Heart left ventricle (tissue), 13 donors: ENCODE measurements at regions not wholly inside any gene's neighbourhood (a gene's known extent, or its start where the extent isn't known, plus 50 kb on each side); places are given as distances from the start of the nearest gene placed in this dataset.

Experiments
- CTCF ChIP-seq, 12 donors: fragments of 200-600 bp; sonication (generic) in 4 of 12; IDR thresholded peaks; one replicate each; pipeline versions ENCODE4 v1.5.0 to v1.8.0; 2018 to 2022; ENCODE audit warnings: antibody characterized with exemption in 12 of 12, mild to moderate bottlenecking in 5 of 12
- POLR2A ChIP-seq, 2 donors: fragments of 450-650 bp; IDR thresholded peaks; one replicate each; pipeline ENCODE4 v1.6.1; 2017; ENCODE audit warnings: antibody characterized with exemption in 2 of 2, mild to moderate bottlenecking in 2 of 2, moderate library complexity in 2 of 2
- donor health status: ischemic (EF 13 %, LVEDD 7.1; RV severe dilation, severe dysfunction).
- donor health status: DM: no; HTN: yes; CAD: no.
- donor health status: DM: no; HTN: no; CAD: no.
- donor health status: ischemic (EF 25% LVEDD 6.9; RV normal size, moderate dysfunction).
- donor health status: ischemic (EF 25% LVEDD 5.7; RV mildly dilated, moderate dysfunction).
- donor health status: ischemic (EF 35%, LVEDD 5.7; RV mildly dilated, moderate dysfunction).
- donor health status: nonischemic (EF 11% LVEDD 7.7; RV severe dilation, severe dysfunction).
- donor health status: DM: yes; HTN: yes; CAD: no.
- donor health status: PGD.
- donor health status: ischemic (EF 29% LVEDD 5.4; RV normal size, mild dysfunction).
- donor health status: nonischemic (EF 23%, LVEDD 6.1; RV moderate dilation, normal function).

DNA sequence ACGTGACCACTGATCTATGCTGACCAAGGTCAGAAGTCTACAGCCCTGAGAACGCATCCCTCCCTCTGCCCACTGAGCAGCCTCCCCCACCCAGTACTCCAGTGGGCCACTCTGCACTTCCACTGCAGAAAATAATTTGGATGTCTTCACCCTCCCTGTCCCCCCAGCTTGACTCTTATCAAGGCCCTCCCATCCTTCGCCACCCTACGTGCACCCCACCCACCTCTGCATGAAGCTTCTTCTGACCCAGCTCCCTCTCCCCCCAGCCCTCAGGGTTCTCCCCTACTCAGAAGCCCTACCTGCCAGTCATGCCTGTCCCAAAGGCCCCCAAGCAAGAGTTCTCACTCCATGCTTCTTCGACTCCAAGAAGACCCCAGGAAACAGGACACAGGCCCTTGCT, 138.5 kb upstream of the FSTL4 start:
- TF ChIP-seq CTCF (IDR thresholded peaks at IDR 0.05) (no peak), POLR2A (IDR thresholded peaks at IDR 0.05) (no peak)
